WTC11 (cell line): ENCODE measurements at regions not wholly inside any gene's neighbourhood (a gene's known extent, or its start where the extent isn't known, plus 50 kb on each side); places are given as distances from the start of the nearest gene placed in this dataset.

Experiments
- ATAC-seq: fragments of 200-7000 bp; cut with Tn5 transposase; 2 replicates; pipeline ENCODE4 v1.10.0; 2021; ENCODE audit warnings: mild to moderate bottlenecking, moderate library complexity
- CTCF ChIA-PET: fragments of 300-600 bp; sonication (Branson Sonifier 250); formaldehyde crosslinking; loops from one replicate; lab custom pipeline; 2021; ENCODE audit warnings: antibody characterized with exemption; lab: Charles Lee
- POLR2A ChIA-PET: fragments of 350-600 bp; sonication (Branson Sonifier 250); formaldehyde crosslinking; loops from one replicate; lab custom pipeline; 2021; ENCODE audit warnings: antibody characterized with exemption; lab: Charles Lee
- DNase-seq: peaks from one replicate; pipeline ENCODE4 v3.0.0; 2021; ENCODE audit warnings: low spot score
- H3K27ac Mint-ChIP-seq: 2 replicates; pipeline ENCODE4 v1.8.0; 2021; ENCODE audit warnings: mixed read lengths
- H3K27me3 Mint-ChIP-seq: 2 replicates; pipeline ENCODE4 v1.8.0; 2021; ENCODE audit warnings: low read depth, mild to moderate bottlenecking, moderate library complexity, mixed read lengths
- H3K36me3 Mint-ChIP-seq: 2 replicates; pipeline ENCODE4 v1.8.0; 2021; ENCODE audit warnings: mixed read lengths
- H3K4me1 Mint-ChIP-seq: 2 replicates; pipeline ENCODE4 v1.8.0; 2022; ENCODE audit warnings: mixed read lengths
- H3K4me3 Mint-ChIP-seq: 2 replicates; pipeline ENCODE4 v1.8.0; 2021; ENCODE audit warnings: mild to moderate bottlenecking, moderate library complexity, mixed read lengths
- H3K9me3 Mint-ChIP-seq: 2 replicates; pipeline ENCODE4 v1.8.0; 2021; ENCODE audit warnings: mixed read lengths
- AFF4 ChIP-seq: sonication (generic); formaldehyde crosslinking; IDR thresholded peaks from 2 replicates; pipeline ENCODE4 v1.8.1; 2023; ENCODE audit warnings: mild to moderate bottlenecking, missing genetic modification reagents, borderline replicate concordance
- ARID4B ChIP-seq: sonication (generic); formaldehyde crosslinking; IDR thresholded peaks from 2 replicates; pipeline ENCODE4 v1.8.0; 2023; ENCODE audit warnings: missing genetic modification reagents, mild to moderate bottlenecking, borderline replicate concordance
- ATF6 ChIP-seq: sonication (generic); formaldehyde crosslinking; IDR thresholded peaks from 2 replicates; pipeline ENCODE4 v1.8.1; 2023; ENCODE audit warnings: mild to moderate bottlenecking, missing genetic modification reagents
- E2F4 ChIP-seq: sonication (generic); formaldehyde crosslinking; IDR thresholded peaks from 2 replicates; pipeline ENCODE4 v1.8.1; 2022; ENCODE audit warnings: low read depth, mild to moderate bottlenecking, moderate library complexity, missing genetic modification reagents, borderline replicate concordance
- E2F5 ChIP-seq: sonication (generic); formaldehyde crosslinking; IDR thresholded peaks from 2 replicates; pipeline ENCODE4 v1.8.1; 2022; ENCODE audit warnings: mild to moderate bottlenecking, moderate library complexity, missing genetic modification reagents
- EMX1 ChIP-seq: fragments of 250-450 bp; sonication (Bioruptor Pico); IDR thresholded peaks from 2 replicates; pipeline ENCODE4 v1.8.0; 2021; ENCODE audit warnings: mild to moderate bottlenecking
- ETV6 ChIP-seq: sonication (generic); formaldehyde crosslinking; IDR thresholded peaks from 2 replicates; pipeline ENCODE4 v1.8.1; 2022; ENCODE audit warnings: mild to moderate bottlenecking, missing genetic modification reagents
- JAZF1 ChIP-seq: fragments of 250-450 bp; sonication (Bioruptor Pico); IDR thresholded peaks from 2 replicates; pipeline ENCODE4 v1.9.0; 2021; ENCODE audit warnings: moderate library complexity, mild to moderate bottlenecking, inconsistent platforms
- KAT7 ChIP-seq: sonication (generic); formaldehyde crosslinking; IDR thresholded peaks from 2 replicates; pipeline ENCODE4 v1.8.1; 2023; ENCODE audit warnings: missing genetic modification reagents, mild to moderate bottlenecking, borderline replicate concordance
- MAX ChIP-seq: sonication (generic); formaldehyde crosslinking; IDR thresholded peaks from 2 replicates; pipeline ENCODE4 v1.8.0; 2022; ENCODE audit warnings: mild to moderate bottlenecking, missing genetic modification reagents
- MXD4 ChIP-seq: fragments of 250-450 bp; sonication (Bioruptor Pico); IDR thresholded peaks from 2 replicates; pipeline ENCODE4 v1.8.0; 2021; ENCODE audit warnings: mild to moderate bottlenecking, moderate library complexity, borderline replicate concordance
- NFE2L1 ChIP-seq: sonication (generic); formaldehyde crosslinking; IDR thresholded peaks from 2 replicates; pipeline ENCODE4 v1.8.1; 2023; ENCODE audit warnings: missing genetic modification reagents
- SMAD3 ChIP-seq: sonication (generic); formaldehyde crosslinking; IDR thresholded peaks from 2 replicates; pipeline ENCODE4 v1.8.0; 2022; ENCODE audit warnings: missing genetic modification reagents, mild to moderate bottlenecking, borderline replicate concordance
- SOX15 ChIP-seq: fragments of 250-450 bp; sonication (Bioruptor Pico); IDR thresholded peaks from 2 replicates; pipeline ENCODE4 v1.9.0; 2021; ENCODE audit warnings: mild to moderate bottlenecking
- SP1 ChIP-seq: sonication (generic); formaldehyde crosslinking; conservative IDR thresholded peaks from 2 replicates; pipeline ENCODE4 v1.8.1; 2022; ENCODE audit warnings: missing genetic modification reagents
- USF2 ChIP-seq: sonication (generic); formaldehyde crosslinking; IDR thresholded peaks from 2 replicates; pipeline ENCODE4 v1.8.1; 2023; ENCODE audit warnings: mild to moderate bottlenecking, missing genetic modification reagents, moderate library complexity
- ZNF281 ChIP-seq: sonication (generic); formaldehyde crosslinking; IDR thresholded peaks from 2 replicates; pipeline ENCODE4 v1.8.0; 2023; ENCODE audit warnings: mild to moderate bottlenecking, missing genetic modification reagents
- ZNF671 ChIP-seq: fragments of 250-450 bp; sonication (Bioruptor Pico); IDR thresholded peaks from 2 replicates; pipeline ENCODE4 v1.8.0; 2021; ENCODE audit warnings: mild to moderate bottlenecking

GRCh38 chr3:163821841-163822240 is 1256.5 kb downstream of the SI start:
- POLR2A ChIA-PET: no interaction called here
- Mint-ChIP-seq H3K27me3 (no peaks in the 10 kb centered on the region), H3K27ac (no peak overlapping the region), H3K4me1 (no peaks in the 10 kb centered on the region), H3K36me3 (no peaks in the 10 kb centered on the region), H3K4me3 (no peak overlapping the region), H3K9me3 (no peaks in the 10 kb centered on the region)
- CTCF ChIA-PET: no interaction called here
- DNase-seq (no peak), ATAC-seq (no peak)
- TF ChIP-seq SOX15 (CRISPR knock-in tag): no peak
- no peak for TF ChIP-seq AFF4 (CRISPR knock-in tag)
- TF ChIP-seq NFE2L1 (CRISPR knock-in tag): no peak
- TF ChIP-seq USF2 (CRISPR knock-in tag): no peak
- no peak for TF ChIP-seq KAT7 (CRISPR knock-in tag)
- TF ChIP-seq E2F4: no peak
- no peak for TF ChIP-seq MAX
- no peak for TF ChIP-seq ETV6 (CRISPR knock-in tag)
- no peak for TF ChIP-seq ARID4B (CRISPR knock-in tag)

GRCh38 chr3:163817015-163817414 is 1261.3 kb downstream of the SI start:
- CTCF ChIA-PET: no interaction called here
- Mint-ChIP-seq H3K9me3 (peaks cover 19% of the 10 kb centered on the region), H3K36me3 (peaks cover 4% of the 10 kb centered on the region; the same call in 1 of the 2 replicates), H3K27ac (no peak overlapping the region), H3K4me3 (no peak overlapping the region), H3K4me1 (no peaks in the 10 kb centered on the region), H3K27me3 (no peaks in the 10 kb centered on the region)
- POLR2A ChIA-PET: no interaction called here
- ATAC-seq: no peak
- DNase-seq: no peak
- no peak for TF ChIP-seq SMAD3 (CRISPR knock-in tag)
- TF ChIP-seq USF2 (CRISPR knock-in tag): no peak
- TF ChIP-seq SP1 (CRISPR knock-in tag): no peak
- no peak for TF ChIP-seq EMX1 (CRISPR knock-in tag)
- TF ChIP-seq JAZF1 (CRISPR knock-in tag): no peak
- TF ChIP-seq ATF6 (CRISPR knock-in tag): no peak
- no peak for TF ChIP-seq MXD4 (CRISPR knock-in tag)
- no peak for TF ChIP-seq E2F5 (CRISPR knock-in tag)
- TF ChIP-seq ZNF671: no peak
- TF ChIP-seq ZNF281 (CRISPR knock-in tag): no peak
